ENCODE measurements at regions not wholly inside any gene's neighbourhood (a gene's known extent, or its start where the extent isn't known, plus 50 kb on each side); places are given as distances from the start of the nearest gene placed in this dataset.

DNA sequence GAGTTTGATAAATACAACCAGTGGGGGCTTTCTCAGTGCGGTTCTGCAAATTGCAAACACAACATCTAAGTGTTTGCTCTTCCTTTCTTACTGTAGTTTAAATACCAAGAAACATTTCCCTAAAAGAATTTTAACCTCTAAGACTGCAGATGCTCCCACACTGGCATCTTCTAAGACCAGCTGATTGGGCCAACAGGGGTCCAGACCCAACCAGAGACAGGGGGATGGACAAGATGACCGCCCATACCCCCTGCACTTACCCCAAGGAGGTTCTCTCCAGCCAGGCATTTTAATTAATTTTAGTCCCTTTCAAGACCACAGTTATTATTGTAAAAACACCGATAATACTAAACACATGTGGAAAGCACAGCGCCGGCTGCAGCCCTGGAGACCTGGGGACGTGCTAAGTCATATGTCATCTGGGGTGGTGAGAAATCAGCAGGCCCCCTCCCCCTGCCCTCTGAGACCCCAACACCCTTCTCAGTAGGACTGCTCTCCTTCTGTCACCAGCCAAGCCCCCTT lies 242.3 kb downstream of the SOX9 start:
- TF ChIP-seq, protein P1, sequence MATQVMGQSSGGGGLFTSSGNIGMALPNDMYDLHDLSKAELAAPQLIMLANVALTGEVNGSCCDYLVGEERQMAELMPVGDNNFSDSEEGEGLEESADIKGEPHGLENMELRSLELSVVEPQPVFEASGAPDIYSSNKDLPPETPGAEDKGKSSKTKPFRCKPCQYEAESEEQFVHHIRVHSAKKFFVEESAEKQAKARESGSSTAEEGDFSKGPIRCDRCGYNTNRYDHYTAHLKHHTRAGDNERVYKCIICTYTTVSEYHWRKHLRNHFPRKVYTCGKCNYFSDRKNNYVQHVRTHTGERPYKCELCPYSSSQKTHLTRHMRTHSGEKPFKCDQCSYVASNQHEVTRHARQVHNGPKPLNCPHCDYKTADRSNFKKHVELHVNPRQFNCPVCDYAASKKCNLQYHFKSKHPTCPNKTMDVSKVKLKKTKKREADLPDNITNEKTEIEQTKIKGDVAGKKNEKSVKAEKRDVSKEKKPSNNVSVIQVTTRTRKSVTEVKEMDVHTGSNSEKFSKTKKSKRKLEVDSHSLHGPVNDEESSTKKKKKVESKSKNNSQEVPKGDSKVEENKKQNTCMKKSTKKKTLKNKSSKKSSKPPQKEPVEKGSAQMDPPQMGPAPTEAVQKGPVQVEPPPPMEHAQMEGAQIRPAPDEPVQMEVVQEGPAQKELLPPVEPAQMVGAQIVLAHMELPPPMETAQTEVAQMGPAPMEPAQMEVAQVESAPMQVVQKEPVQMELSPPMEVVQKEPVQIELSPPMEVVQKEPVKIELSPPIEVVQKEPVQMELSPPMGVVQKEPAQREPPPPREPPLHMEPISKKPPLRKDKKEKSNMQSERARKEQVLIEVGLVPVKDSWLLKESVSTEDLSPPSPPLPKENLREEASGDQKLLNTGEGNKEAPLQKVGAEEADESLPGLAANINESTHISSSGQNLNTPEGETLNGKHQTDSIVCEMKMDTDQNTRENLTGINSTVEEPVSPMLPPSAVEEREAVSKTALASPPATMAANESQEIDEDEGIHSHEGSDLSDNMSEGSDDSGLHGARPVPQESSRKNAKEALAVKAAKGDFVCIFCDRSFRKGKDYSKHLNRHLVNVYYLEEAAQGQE (IDR thresholded peaks at IDR 0.05; ENCODE audit: insufficient read depth in 1 of 2, low read depth in 2 of 2, low read length in 2 of 2), result no peak
- no peak for TF ChIP-seq TAF1 (IDR thresholded peaks at IDR 0.05; ENCODE audit: borderline replicate concordance, insufficient read depth, low read length)
- no peak for TF ChIP-seq POLR2AphosphoS5 (IDR thresholded peaks at IDR 0.05; ENCODE audit: low read depth, low read length)

Data from PFSK-1 (cell line).